ENCODE measurements at regions not wholly inside any gene's neighbourhood (a gene's known extent, or its start where the extent isn't known, plus 50 kb on each side); places are given as distances from the start of the nearest gene placed in this dataset.

DNA sequence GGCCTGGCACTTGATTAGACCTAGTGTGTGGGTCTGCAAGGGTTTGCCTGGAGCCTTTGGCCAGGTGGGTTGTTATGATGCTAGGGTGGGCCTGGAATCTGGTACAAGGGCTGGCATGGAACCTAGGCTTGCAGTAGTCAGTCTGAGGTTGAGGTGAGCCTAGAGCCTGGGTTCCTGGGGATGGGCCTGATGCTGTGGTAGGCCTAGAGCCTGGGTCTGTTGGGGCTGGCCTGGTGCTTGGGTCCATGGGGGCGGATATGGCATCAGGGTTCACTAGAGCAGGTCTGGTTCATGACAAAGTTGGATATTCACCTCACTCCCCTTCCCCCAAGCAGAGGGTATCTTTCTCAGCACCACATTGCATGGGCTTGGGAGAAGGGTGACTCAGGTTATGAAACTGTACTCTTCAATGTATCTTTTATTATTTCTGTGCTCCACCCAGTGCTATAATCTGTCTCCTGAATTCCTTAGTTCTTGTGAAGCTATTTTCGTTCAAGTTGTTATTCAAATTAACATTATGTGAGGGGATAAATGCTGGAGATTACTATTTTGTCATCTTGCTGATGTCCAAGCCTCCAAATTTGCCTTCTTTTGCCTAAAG is 274.4 kb downstream of the NFKBIZ start (continued):
- TF ChIP-seq ZNF560 (tag by site-specific recombination; IDR thresholded peaks at IDR 0.05; ENCODE audit: borderline replicate concordance) (no peak), MEIS1 (CRISPR knock-in tag; IDR thresholded peaks at IDR 0.05; ENCODE audit: borderline replicate concordance) (no peak), ZNF266 (tag by site-specific recombination; IDR thresholded peaks at IDR 0.05; ENCODE audit: low read depth) (no peak), ZNF664 (tag by site-specific recombination; IDR thresholded peaks at IDR 0.05) (no peak)

DNA sequence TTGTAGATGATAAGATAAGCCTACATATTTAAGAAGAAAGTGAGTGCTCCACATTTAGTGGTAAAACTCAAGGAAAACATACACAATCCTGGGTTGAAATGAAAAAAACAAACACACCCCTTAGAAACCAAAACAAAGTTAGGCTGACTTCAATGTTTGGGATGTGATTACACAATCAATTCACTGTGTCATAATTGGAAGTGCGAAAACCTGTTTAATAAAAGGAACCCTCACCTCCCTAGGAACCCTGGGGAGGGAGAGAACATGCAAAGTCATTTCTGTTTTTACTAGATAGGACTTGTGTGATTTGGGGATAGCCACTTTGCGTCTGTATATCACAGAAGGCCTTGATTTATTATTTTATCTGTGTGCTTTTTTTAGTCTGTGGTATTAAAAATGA is 275.0 kb downstream of the NFKBIZ start:
- Histone ChIP-seq H3K4me3 (ENCODE audit: low read depth, low read length) (no peak overlapping the region), H3K4me1 (ENCODE audit: control insufficient read depth, insufficient read depth, low read length) (no peaks in the 10 kb centered on the region), H3K9me3 (ENCODE audit: control insufficient read depth, insufficient read depth, low read depth, low read length) (no peaks in the 10 kb centered on the region), H3K36me3 (ENCODE audit: control insufficient read depth in 2 of 2, insufficient read depth in 1 of 2, low read length in 2 of 2) (no peaks in the 10 kb centered on the region), H3K27ac (ENCODE audit: extremely low read depth, low read depth, low read length) (no peak overlapping the region)
- ChIA-PET POLR2A (no interaction called here), CTCF (interaction anchor here (0.7 kb wide), 1 partner anchor 594 kb away, joined by 3 read pairs; no protein-coding TSS in a partner anchor)
- TF ChIP-seq SALL2 (tag by site-specific recombination; IDR thresholded peaks at IDR 0.05; ENCODE audit: borderline replicate concordance), result no peak
- TF ChIP-seq ZFP3 (tag by site-specific recombination; IDR thresholded peaks at IDR 0.05; ENCODE audit: low read depth), result no peak
- TF ChIP-seq MEIS1 (CRISPR knock-in tag; IDR thresholded peaks at IDR 0.05; ENCODE audit: borderline replicate concordance), result no peak
- no peak for TF ChIP-seq ZNF621 (tag by site-specific recombination; IDR thresholded peaks at IDR 0.05)
- TF ChIP-seq REPIN1 (tag by site-specific recombination; IDR thresholded peaks at IDR 0.05; ENCODE audit: low read depth), result no peak
- no peak for TF ChIP-seq BCL11A (tag by site-specific recombination; IDR thresholded peaks at IDR 0.05; ENCODE audit: low read depth)

DNA sequence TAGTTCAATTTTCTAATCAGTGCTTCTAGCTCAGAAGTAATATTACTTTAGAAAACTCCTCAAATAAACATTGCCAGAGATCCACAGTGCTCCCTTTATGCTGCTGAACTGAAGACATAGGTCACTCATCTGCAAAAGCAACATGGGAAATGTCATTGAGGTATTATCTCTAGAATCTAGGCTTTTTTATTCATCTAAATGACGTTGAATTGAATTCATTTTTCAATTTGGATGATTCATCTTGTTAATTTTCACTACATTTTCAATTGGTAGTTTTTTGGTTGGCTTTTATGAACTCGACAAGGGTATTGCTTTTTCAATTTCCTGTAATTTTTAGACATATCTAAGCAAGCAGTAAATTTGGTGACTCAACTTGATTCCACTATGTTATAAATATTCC is 275.4 kb downstream of the NFKBIZ start:
- ChIA-PET CTCF (interaction anchor here (0.5 kb wide), 1 partner anchor 199 kb away, joined by 3 read pairs; no protein-coding TSS in a partner anchor), POLR2A (no interaction called here)
- H3K36me3 ChIP-seq (ENCODE audit: control insufficient read depth in 2 of 2, insufficient read depth in 1 of 2, low read length in 2 of 2), result no peaks in the 10 kb centered on the region
- no peak overlapping the region for H3K27ac ChIP-seq (ENCODE audit: extremely low read depth, low read depth, low read length)
- no peak for TF ChIP-seq ZNF544 (tag by site-specific recombination; IDR thresholded peaks at IDR 0.05)
- TF ChIP-seq KLF1 (tag by site-specific recombination; IDR thresholded peaks at IDR 0.05), result no peak
- no peak for TF ChIP-seq ZBTB48 (tag by site-specific recombination; IDR thresholded peaks at IDR 0.05)
- no peak for TF ChIP-seq ZNF596 (tag by site-specific recombination; IDR thresholded peaks at IDR 0.05)
- H3K9me3 ChIP-seq (ENCODE audit: control insufficient read depth, insufficient read depth, low read depth, low read length), result no peaks in the 10 kb centered on the region
- H3K4me1 ChIP-seq (ENCODE audit: control insufficient read depth, insufficient read depth, low read length), result no peaks in the 10 kb centered on the region
- no peak overlapping the region for H3K4me3 ChIP-seq (ENCODE audit: low read depth, low read length)

DNA sequence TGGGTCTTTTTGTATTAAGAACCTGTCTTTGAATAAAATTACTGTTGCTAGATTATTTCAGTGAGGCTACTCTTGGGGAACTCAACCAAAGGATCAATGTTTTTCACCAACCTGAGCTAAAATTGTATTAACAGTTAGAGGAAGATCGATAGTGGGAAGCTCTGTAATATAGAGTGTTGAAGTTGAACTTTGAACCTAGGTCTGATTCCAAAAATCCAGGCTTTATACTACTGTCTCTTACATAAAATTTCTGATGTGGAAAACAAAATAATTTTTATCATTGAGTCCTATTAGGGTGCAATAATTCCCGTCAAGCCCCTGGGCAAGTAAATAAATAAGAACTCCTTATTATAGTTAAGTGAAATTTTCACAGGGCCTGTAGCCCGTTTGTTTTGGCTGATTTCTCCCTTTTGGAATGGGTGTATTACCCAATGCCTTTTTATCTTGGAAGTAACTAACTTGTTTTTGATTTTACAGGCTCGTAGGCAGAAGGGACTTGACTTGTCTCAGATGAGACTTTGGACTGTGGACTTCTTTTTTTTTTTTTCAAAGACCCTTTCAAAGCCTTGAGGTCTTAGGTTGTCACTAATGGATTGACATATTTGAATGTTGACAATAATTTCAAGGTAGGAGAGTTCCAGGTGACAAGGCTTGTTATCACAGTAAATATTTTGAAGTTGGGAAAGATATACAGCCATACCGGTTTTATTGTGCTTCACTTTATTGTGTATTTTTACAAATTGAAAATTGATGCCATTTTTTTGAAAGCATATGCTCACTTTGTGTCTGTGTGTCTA is 276.1 kb downstream of the NFKBIZ start:
- Histone ChIP-seq H3K4me3 (ENCODE audit: low read depth, low read length) (no peak overlapping the region), H3K9me3 (ENCODE audit: control insufficient read depth, insufficient read depth, low read depth, low read length) (no peaks in the 10 kb centered on the region), H3K27ac (ENCODE audit: extremely low read depth, low read depth, low read length) (no peak overlapping the region), H3K36me3 (ENCODE audit: control insufficient read depth in 2 of 2, insufficient read depth in 1 of 2, low read length in 2 of 2) (no peaks in the 10 kb centered on the region), H3K4me1 (ENCODE audit: control insufficient read depth, insufficient read depth, low read length) (no peaks in the 10 kb centered on the region)
- ChIA-PET POLR2A (no interaction called here), CTCF (interaction anchor here (0.5 to 0.6 kb wide), 2 partner anchors 24 to 200 kb away, joined by 3 read pairs; no protein-coding TSS in a partner anchor)
- TF ChIP-seq GLI2 (tag by site-specific recombination; IDR thresholded peaks at IDR 0.05; ENCODE audit: borderline replicate concordance, low read depth), result no peak

DNA sequence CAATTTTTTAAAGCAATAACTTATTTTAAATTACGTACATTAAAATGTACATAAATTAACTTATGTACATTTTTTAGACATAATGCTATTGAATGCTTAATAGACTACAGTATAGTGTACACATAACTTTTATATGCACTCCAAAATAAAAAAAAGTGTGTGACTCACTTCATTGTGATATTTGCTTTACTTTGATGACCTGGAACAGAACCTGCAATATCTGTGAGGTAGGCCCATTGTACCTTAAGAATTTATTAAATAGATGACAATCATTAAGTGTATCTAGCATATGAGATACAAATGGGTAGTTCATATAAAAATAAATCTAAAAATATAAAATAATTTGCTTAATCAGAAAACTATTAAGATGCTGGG is 276.7 kb downstream of the NFKBIZ start:
- TF ChIP-seq, protein P1, sequence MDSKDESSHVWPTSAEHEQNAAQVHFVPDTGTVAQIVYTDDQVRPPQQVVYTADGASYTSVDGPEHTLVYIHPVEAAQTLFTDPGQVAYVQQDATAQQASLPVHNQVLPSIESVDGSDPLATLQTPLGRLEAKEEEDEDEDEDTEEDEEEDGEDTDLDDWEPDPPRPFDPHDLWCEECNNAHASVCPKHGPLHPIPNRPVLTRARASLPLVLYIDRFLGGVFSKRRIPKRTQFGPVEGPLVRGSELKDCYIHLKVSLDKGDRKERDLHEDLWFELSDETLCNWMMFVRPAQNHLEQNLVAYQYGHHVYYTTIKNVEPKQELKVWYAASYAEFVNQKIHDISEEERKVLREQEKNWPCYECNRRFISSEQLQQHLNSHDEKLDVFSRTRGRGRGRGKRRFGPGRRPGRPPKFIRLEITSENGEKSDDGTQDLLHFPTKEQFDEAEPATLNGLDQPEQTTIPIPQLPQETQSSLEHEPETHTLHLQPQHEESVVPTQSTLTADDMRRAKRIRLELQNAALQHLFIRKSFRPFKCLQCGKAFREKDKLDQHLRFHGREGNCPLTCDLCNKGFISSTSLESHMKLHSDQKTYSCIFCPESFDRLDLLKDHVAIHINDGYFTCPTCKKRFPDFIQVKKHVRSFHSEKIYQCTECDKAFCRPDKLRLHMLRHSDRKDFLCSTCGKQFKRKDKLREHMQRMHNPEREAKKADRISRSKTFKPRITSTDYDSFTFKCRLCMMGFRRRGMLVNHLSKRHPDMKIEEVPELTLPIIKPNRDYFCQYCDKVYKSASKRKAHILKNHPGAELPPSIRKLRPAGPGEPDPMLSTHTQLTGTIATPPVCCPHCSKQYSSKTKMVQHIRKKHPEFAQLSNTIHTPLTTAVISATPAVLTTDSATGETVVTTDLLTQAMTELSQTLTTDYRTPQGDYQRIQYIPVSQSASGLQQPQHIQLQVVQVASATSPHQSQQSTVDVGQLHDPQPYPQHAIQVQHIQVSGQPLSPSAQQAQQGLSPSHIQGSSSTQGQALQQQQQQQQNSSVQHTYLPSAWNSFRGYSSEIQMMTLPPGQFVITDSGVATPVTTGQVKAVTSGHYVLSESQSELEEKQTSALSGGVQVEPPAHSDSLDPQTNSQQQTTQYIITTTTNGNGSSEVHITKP (tag by site-specific recombination; IDR thresholded peaks at IDR 0.05), result no peak
- CTCF ChIA-PET, result interaction anchor here (0.6 kb wide), 1 partner anchor 24 kb away, joined by 3 read pairs; no protein-coding TSS in a partner anchor
- Histone ChIP-seq H3K4me1 (ENCODE audit: control insufficient read depth, insufficient read depth, low read length) (no peaks in the 10 kb centered on the region), H3K9me3 (ENCODE audit: control insufficient read depth, insufficient read depth, low read depth, low read length) (no peaks in the 10 kb centered on the region), H3K36me3 (ENCODE audit: control insufficient read depth in 2 of 2, insufficient read depth in 1 of 2, low read length in 2 of 2) (no peaks in the 10 kb centered on the region), H3K4me3 (ENCODE audit: low read depth, low read length) (no peak overlapping the region), H3K27ac (ENCODE audit: extremely low read depth, low read depth, low read length) (no peak overlapping the region)
- POLR2A ChIA-PET, result no interaction called here

Data from HEK293 (cell line).